GM10266 (cell line): ENCODE measurements at regions not wholly inside any gene's neighbourhood (a gene's known extent, or its start where the extent isn't known, plus 50 kb on each side); places are given as distances from the start of the nearest gene placed in this dataset.
"Not testable (repeated sequence)": the region's sequence is repeated elsewhere in the genome, so short reads cannot be mapped to it uniquely, and the experiment has no call there.

Experiments
- DNase-seq: peaks from one replicate; pipeline ENCODE4 v3.0.0; 2012; ENCODE audit errors: extremely low spot score
- TF ChIP-seq, protein P1 (sequence below): IDR thresholded peaks from 2 replicates; pipeline ENCODE4 v1.5.1; 2012; ENCODE audit warnings: mild to moderate bottlenecking, low read depth; ENCODE audit not compliant: control insufficient read depth, insufficient read depth; ENCODE audit errors: missing control alignments

DNA sequence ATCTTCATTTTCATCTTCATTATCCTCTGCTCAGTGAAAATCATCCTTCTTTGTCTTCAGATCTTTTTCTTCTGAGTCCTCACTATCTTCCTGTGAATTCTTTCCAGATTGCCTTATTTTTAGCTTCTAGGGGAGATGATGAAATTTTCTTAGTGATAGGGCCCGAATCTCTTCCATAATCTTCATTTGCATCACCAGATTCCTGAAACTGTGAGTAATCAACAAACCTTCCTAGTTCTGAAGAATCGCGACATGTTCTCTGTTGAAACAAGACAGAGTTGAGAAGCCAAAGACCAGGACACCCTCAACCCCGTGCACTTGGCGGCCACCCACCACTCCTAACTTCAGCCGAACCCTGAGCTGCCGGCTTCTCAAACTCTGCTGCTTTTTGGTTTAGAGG lies 92.8 kb upstream of the CDC42BPA start:
- DNase-seq, result no peak
- TF ChIP-seq, protein P1, sequence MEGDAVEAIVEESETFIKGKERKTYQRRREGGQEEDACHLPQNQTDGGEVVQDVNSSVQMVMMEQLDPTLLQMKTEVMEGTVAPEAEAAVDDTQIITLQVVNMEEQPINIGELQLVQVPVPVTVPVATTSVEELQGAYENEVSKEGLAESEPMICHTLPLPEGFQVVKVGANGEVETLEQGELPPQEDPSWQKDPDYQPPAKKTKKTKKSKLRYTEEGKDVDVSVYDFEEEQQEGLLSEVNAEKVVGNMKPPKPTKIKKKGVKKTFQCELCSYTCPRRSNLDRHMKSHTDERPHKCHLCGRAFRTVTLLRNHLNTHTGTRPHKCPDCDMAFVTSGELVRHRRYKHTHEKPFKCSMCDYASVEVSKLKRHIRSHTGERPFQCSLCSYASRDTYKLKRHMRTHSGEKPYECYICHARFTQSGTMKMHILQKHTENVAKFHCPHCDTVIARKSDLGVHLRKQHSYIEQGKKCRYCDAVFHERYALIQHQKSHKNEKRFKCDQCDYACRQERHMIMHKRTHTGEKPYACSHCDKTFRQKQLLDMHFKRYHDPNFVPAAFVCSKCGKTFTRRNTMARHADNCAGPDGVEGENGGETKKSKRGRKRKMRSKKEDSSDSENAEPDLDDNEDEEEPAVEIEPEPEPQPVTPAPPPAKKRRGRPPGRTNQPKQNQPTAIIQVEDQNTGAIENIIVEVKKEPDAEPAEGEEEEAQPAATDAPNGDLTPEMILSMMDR, result no peak

DNA sequence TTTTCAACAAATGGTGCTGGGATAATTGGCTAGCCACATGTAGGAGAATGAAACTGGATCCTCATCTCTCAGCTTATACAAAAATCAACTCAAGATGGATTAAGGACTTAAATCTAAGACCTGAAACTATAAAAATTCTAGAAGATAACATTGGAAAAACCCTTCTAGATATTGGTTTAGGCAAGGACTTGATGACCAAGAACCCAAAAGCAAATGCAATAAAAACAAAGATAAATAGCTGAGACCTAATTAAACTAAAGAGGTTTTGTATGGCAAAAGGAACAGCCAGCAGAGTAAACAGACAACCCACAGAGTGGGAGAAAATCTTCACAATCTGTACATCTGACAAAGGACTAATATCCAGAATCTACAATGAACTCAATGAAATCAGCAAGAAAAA lies 88.0 kb upstream of the CDC42BPA start:
- DNase-seq, result not testable (repeated sequence)

DNA sequence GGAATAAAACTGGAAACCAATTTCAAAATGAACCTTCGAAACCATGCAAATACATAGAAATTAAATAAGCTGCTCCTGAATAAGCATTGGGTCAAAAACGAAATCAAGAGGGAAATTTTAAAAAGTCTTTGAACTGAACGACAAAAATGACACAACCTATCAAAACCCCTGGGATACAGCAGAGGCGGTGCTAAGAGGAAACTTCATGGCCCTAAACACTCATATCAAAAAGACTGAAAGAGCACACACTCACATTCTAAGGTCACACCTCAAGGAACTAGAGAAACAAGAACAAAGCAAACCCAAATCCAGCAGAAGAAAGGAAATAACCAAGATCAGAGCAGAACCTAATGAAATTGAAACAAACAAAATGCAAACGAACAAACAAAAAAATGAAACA lies 85.2 kb upstream of the CDC42BPA start:
- TF ChIP-seq, protein P1, result no peak
- no peak for DNase-seq

DNA sequence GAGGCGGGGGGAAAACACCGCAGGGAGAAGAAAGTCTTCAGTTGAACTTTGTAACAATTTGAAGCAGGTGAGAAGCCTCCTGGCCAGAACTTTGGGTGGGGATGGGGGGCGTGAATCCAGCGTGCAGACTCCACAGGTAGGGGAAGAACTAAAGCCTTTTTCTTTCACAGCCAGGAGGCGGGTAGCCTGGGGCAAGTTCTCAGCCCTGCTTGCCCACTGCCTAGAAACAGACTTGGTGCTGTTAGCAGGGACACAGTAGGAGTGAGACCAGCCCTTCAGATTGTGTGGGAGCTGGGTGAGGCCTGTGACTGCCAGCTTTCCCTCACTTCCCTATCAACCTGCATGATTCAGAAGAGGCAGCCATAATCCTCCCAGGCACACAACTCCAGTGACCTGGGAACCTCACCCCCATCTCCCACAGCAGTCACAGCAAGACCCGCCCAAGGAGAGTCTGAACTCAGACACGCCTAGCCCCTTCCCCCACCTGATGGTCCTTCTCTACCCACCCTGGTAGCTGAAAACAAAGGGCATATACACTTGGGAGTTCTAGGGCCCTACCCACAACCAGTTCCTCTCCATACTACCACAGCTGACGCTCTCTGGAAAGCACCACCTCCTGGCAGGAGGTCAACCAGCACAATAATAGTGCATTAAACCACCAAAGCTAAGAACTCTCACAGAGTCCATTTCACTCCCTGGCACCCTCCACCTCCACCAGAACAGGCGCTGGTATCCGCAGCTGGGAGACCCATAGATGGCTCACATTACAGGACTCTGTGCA lies 83.5 kb upstream of the CDC42BPA start:
- DNase-seq, result no peak
- TF ChIP-seq, protein P1, result no peak

DNA sequence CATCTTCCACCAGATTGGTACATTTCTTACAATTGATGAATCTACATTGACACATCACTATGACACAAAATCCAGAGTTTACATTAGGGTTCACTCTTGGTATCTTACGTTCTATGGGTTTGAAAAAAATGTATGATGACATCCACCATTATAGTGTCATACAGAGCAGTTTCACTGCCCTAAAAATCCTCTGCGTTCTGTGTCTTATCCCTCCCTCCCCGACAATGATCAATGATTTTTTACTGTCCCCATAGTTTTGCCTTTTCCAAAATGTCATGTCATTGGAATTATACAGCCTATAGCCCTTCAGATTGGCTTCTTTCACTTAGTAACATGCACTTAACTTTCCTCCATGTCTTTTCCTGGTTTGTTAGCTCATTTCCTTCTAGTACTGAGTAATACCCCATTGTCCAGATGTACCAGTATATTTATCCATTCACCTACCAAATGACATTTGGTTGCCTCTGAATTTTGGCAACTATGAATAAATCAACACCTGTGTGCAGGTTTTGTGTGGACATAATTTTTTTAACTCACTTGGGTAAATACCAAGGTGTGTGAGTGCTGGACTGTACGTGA lies 80.9 kb upstream of the CDC42BPA start:
- TF ChIP-seq, protein P1, result no peak
- no peak for DNase-seq

DNA sequence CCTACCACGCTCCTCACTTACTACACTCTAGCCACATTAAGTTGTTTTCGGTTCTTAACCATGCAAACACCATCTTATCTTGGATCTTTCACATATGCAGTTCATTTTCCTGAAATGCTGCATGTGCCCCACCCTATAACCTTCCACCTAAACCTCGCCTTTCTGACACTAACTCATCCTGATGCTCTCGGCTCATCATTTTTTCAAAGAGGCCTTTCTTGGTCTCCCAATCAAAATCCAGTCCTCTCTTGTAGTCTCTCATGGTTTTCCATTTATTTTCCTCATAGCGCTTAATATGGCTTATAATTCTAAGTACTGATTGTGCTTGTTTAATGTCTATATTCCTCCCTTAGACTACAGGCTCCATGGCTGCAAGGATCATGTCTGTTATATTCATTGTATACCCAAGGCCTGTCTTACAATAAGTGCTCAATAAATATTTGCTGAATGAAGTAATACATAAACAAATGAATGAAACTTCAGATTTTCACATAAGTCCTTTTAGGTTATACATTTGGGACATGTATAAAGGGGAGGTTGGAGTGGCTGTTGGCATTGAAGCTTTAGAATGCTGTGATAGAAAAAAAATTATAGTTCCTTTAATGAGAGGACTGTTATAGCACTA lies 79.2 kb upstream of the CDC42BPA start:
- no peak for DNase-seq
- TF ChIP-seq, protein P1, result no peak

DNA sequence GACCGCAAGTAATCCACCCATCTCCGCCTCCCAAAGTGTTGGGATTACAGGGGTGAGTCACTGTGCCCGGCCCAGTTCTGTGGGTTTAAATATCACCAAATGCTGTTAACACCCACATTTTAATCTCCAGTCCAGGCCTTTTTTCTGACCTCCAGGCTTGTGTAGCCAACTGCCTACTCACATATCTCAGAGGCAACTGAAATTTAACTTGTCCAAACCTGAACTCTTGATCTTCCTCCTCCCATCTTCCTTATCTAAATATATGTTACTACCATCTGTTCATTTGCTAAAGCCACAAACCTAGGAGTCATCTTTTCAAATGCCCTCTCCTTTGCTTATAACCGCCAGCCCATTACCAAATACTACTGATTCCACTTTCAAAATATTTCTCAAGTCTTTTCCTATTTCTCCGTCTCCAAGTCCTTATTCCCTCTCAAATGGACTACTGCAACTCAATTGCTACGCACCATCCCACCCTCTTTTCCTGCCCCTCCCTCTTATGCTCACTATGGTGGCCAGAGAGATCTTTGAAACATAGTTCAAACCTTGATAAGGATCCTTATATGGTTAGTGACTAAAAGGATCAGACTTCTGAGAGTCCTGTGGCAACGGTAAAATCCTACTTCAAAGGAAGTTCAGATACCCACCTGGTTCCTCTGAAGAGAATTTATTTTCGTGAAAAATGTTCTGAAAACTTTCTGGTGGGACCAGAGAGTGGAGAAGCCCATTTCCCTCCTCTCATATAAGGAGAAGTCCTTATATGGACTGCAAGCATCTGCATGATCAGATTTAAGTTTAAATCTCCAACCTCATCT lies 78.5 kb upstream of the CDC42BPA start:
- TF ChIP-seq, protein P1, result no peak
- no peak for DNase-seq
